ENCODE measurements at regions not wholly inside any gene's neighbourhood (a gene's known extent, or its start where the extent isn't known, plus 50 kb on each side); places are given as distances from the start of the nearest gene placed in this dataset.

- Histone ChIP-seq H3K4me3 (ENCODE audit: low read depth in 1 of 3, low read length in 3 of 3) (no peak overlapping the region), H3K36me3 (ENCODE audit: control insufficient read depth in 4 of 4, insufficient read depth in 3 of 4, low read depth in 1 of 4, low read length in 3 of 4) (no peaks in the 10 kb centered on the region), H3K9me3 (ENCODE audit: control insufficient read depth in 4 of 4, low read length in 3 of 4) (no peaks in the 10 kb centered on the region), H3K27me3 (ENCODE audit: control insufficient read depth in 4 of 4, insufficient read depth in 4 of 4, low read length in 3 of 4) (no peaks in the 10 kb centered on the region), H3K27ac (ENCODE audit: low read depth in 1 of 2, low read length in 2 of 2) (no peak overlapping the region), H3K4me1 (ENCODE audit: control insufficient read depth in 4 of 4, insufficient read depth in 4 of 4, low read length in 3 of 4) (no peaks in the 10 kb centered on the region), H3K9ac (ENCODE audit: low read depth in 1 of 2, low read length in 2 of 2) (no peak overlapping the region)
- TF ChIP-seq YY1 (IDR thresholded peaks at IDR 0.05) (no peak), CTCF (IDR thresholded peaks at IDR 0.05; ENCODE audit: low read depth, low read length, missing input control) (no peak), FOXA2 (IDR thresholded peaks at IDR 0.05) (no peak), TAF1 (conservative IDR thresholded peaks at IDR 0.05) (no peak), NR2F2 (IDR thresholded peaks at IDR 0.05) (no peak), RXRA (IDR thresholded peaks at IDR 0.05) (no peak), RAD21 (IDR thresholded peaks at IDR 0.05) (no peak), HNF4G (IDR thresholded peaks at IDR 0.05) (no peak), MAX (IDR thresholded peaks at IDR 0.05) (no peak), JUND (IDR thresholded peaks at IDR 0.05) (no peak), ATF3 (IDR thresholded peaks at IDR 0.05) (no peak), FOXA1 (IDR thresholded peaks at IDR 0.05) (no peak), GABPA (IDR thresholded peaks at IDR 0.05 in 1 of 2, conservative IDR thresholded peaks at IDR 0.05 in 1 of 2) (no peak), ZBTB33 (IDR thresholded peaks at IDR 0.05) (no peak)
- 64% methylated on average over 6 of the region's 6 CpGs for WGBS
- no peak for DNase-seq (ENCODE audit: low spot score)
Observed at GRCh38 chr6:6737671-6738070, 149.2 kb downstream of the LY86 start.

- TF ChIP-seq JUND (IDR thresholded peaks at IDR 0.05) (no peak), FOXA2 (IDR thresholded peaks at IDR 0.05) (no peak), NR2F2 (IDR thresholded peaks at IDR 0.05) (no peak), TAF1 (conservative IDR thresholded peaks at IDR 0.05) (no peak), RAD21 (IDR thresholded peaks at IDR 0.05) (no peak), ATF3 (IDR thresholded peaks at IDR 0.05) (no peak), ZBTB33 (IDR thresholded peaks at IDR 0.05) (no peak), HNF4A (conservative IDR thresholded peaks at IDR 0.05) (no peak), CTCF (IDR thresholded peaks at IDR 0.05; ENCODE audit: low read depth, low read length, missing input control) (no peak), FOXA1 (IDR thresholded peaks at IDR 0.05) (no peak), SP1 (IDR thresholded peaks at IDR 0.05) (no peak), HNF4G (IDR thresholded peaks at IDR 0.05) (no peak), YY1 (IDR thresholded peaks at IDR 0.05) (no peak), GABPA (IDR thresholded peaks at IDR 0.05 in 1 of 2, conservative IDR thresholded peaks at IDR 0.05 in 1 of 2) (no peak), EGR1 (IDR thresholded peaks at IDR 0.05; ENCODE audit: low read depth in 2 of 2) (no peak), MAX (IDR thresholded peaks at IDR 0.05) (no peak), RXRA (IDR thresholded peaks at IDR 0.05) (no peak), REST (IDR thresholded peaks at IDR 0.05) (no peak)
- H3K27ac ChIP-seq (ENCODE audit: low read depth in 1 of 2, low read length in 2 of 2) = no peak overlapping the region
- WGBS = 94% methylated on average over 2 of the region's 2 CpGs
Observed at GRCh38 chr6:6738108-6738507, 149.6 kb downstream of the LY86 start.

More at GRCh38 chr6:6738108-6738507, 149.6 kb downstream of the LY86 start:
- Histone ChIP-seq H3K36me3 (ENCODE audit: control insufficient read depth in 4 of 4, insufficient read depth in 3 of 4, low read depth in 1 of 4, low read length in 3 of 4) (no peaks in the 10 kb centered on the region), H3K9me3 (ENCODE audit: control insufficient read depth in 4 of 4, low read length in 3 of 4) (no peaks in the 10 kb centered on the region), H3K4me1 (ENCODE audit: control insufficient read depth in 4 of 4, insufficient read depth in 4 of 4, low read length in 3 of 4) (no peaks in the 10 kb centered on the region), H3K9ac (ENCODE audit: low read depth in 1 of 2, low read length in 2 of 2) (no peak overlapping the region), H3K27me3 (ENCODE audit: control insufficient read depth in 4 of 4, insufficient read depth in 4 of 4, low read length in 3 of 4) (no peaks in the 10 kb centered on the region), H3K4me3 (ENCODE audit: low read depth in 1 of 3, low read length in 3 of 3) (no peak overlapping the region)
- DNase-seq (ENCODE audit: low spot score) = no peak

Measured in liver (tissue), 8 donors.